ENCODE measurements at regions not wholly inside any gene's neighbourhood (a gene's known extent, or its start where the extent isn't known, plus 50 kb on each side); places are given as distances from the start of the nearest gene placed in this dataset.
A peak's percentile ranks its signal among the peaks of the same experiment; 100 is the strongest.

- Histone ChIP-seq H2BK20ac (ENCODE audit: low read depth, low read length, poor library complexity, severe bottlenecking) (no peak overlapping the region), H3K9ac (ENCODE audit: extremely low read depth, insufficient read length, low read length) (no peak overlapping the region), H4K5ac (ENCODE audit: insufficient read length, low read depth, low read length) (no peak overlapping the region), H4K20me1 (ENCODE audit: control insufficient read depth, insufficient read depth, insufficient read length) (no peaks in the 10 kb centered on the region), H3K79me2 (ENCODE audit: insufficient read depth, low read length) (no peaks in the 10 kb centered on the region), H3K27me3 (ENCODE audit: insufficient read depth, low read length) (no peaks in the 10 kb centered on the region), H2BK15ac (ENCODE audit: low read depth, low read length) (no peak overlapping the region), H3T11ph (ENCODE audit: low read length) (no peak overlapping the region), H2BK12ac (ENCODE audit: insufficient read length, low read depth, low read length) (no peak overlapping the region), H3K23ac (ENCODE audit: insufficient read length, low read depth, low read length) (no peak overlapping the region), H3K4me1 (ENCODE audit: insufficient read depth, low read length) (peaks cover 9% of the 10 kb centered on the region; the same call in 1 of the 2 replicates), H3K23me2 (ENCODE audit: insufficient read length, low read depth, low read length, poor library complexity, severe bottlenecking) (no peaks in the 10 kb centered on the region), H3K4me2 (ENCODE audit: insufficient read depth, insufficient read length, low read length) (no peak overlapping the region), H3K4ac (ENCODE audit: low read depth, low read length) (no peak overlapping the region), H3K56ac (ENCODE audit: insufficient read length, low read depth, low read length) (no peak overlapping the region), H3K18ac (ENCODE audit: insufficient read length, low read depth, low read length) (no peak overlapping the region), H4K8ac (replicated peaks; ENCODE audit: insufficient read length, low read depth, low read length) (no peak overlapping the region), H2AK5ac (ENCODE audit: insufficient read length, low read length) (no peak overlapping the region), H4K91ac (ENCODE audit: insufficient read length, low read depth, low read length) (no peak overlapping the region), H2BK5ac (ENCODE audit: insufficient read length, low read length) (no peak overlapping the region), H3K27ac (ENCODE audit: insufficient read length, low read depth, low read length) (no peak overlapping the region), H2AFZ (ENCODE audit: low read length) (no peak overlapping the region), H3K79me1 (ENCODE audit: insufficient read depth, low read depth, low read length, poor library complexity, severe bottlenecking) (no peaks in the 10 kb centered on the region), H2BK120ac (ENCODE audit: low read depth, low read length, poor library complexity, severe bottlenecking) (no peak overlapping the region), H3K9me3 (ENCODE audit: control insufficient read depth, low read depth, low read length) (no peaks in the 10 kb centered on the region), H3K14ac (ENCODE audit: insufficient read depth, low read length) (peak overlapping the region; percentile 6; the same call in 1 of the 2 replicates)
- Mint-ChIP-seq H3K36me3 (ENCODE audit: insufficient read depth in 1 of 3, low read depth in 3 of 3) (no peaks in the 10 kb centered on the region), H3K27ac (no peak overlapping the region; a peak in 1 of 7 replicates), H3K9me3 (peaks cover 0 to 1% of the 10 kb centered on the region in 2 experiments; a peak in 1 of 5 replicates), H3K27me3 (ENCODE audit: low read depth) (peaks cover 3% of the 10 kb centered on the region), H3K4me3 (no peak overlapping the region), H3K4me1 (peaks cover 17 to 22% of the 10 kb centered on the region in 2 experiments)
- no peak for DNase-seq
- no peak for TF ChIP-seq CTCF (conservative IDR thresholded peaks at IDR 0.05)
- no CpG with 5 or more reads among the region's 8 CpGs for WGBS (ENCODE audit: extremely low coverage, insufficient read length, low lambda C conversion rate)
These were observed 172.5 kb upstream of the MGAT5 start for GRCh38 chr2:134081238-134081938.
